Caco-2 (cell line): ENCODE measurements at regions not wholly inside any gene's neighbourhood (a gene's known extent, or its start where the extent isn't known, plus 50 kb on each side); places are given as distances from the start of the nearest gene placed in this dataset.

Experiments used
- BruUV-seq: library from RNA; stranded (reverse); fragments of 400-500 nt; replicated peaks from 2 replicates; lab custom pipeline; 2021; lab: Mats Ljungman, UMichigan
- CTCF ChIA-PET: fragments of 300-600 bp; sonication (Branson Sonifier 250); formaldehyde crosslinking; loops from one replicate; lab custom pipeline; 2022; ENCODE audit warnings: antibody characterized with exemption; lab: Charles Lee
- POLR2A ChIA-PET: fragments of 300-600 bp; sonication (Branson Sonifier 250); formaldehyde crosslinking; loops from one replicate; lab custom pipeline; 2022; ENCODE audit warnings: antibody characterized with exemption; lab: Charles Lee
- DNase-seq, 2 experiments: peaks; one replicate each; pipeline versions ENCODE4 v3.0.0 to v3.0.0-alpha.2; 2020 to 2022
- H3K27me3 ChIP-seq: replicated peaks from 2 replicates; pipeline ENCODE4 v1.6.0; 2011; ENCODE audit warnings: low read length; ENCODE audit not compliant: control insufficient read depth, insufficient read depth
- H3K36me3 ChIP-seq: 2 replicates; pipeline ENCODE4 v1.5.1; 2011; ENCODE audit warnings: low read length; ENCODE audit not compliant: control insufficient read depth, insufficient read depth
- H3K4me1 ChIP-seq: fragments of 250-450 bp; sonication (Bioruptor Pico); 2 replicates; pipeline ENCODE4 v1.5.1; 2020; ENCODE audit warnings: mild to moderate bottlenecking
- H3K4me3 ChIP-seq: 2 replicates; pipeline ENCODE4 v1.5.1; 2011; ENCODE audit warnings: low read depth, mild to moderate bottlenecking, control low read depth, low read length
- H3K9me3 ChIP-seq: fragments of 250-450 bp; sonication (Bioruptor Pico); 2 replicates; pipeline ENCODE4 v1.5.1; 2020; ENCODE audit warnings: mild to moderate bottlenecking, moderate library complexity
- H3K27ac Mint-ChIP-seq: one replicate; pipeline ENCODE4 v1.8.0; 2022; ENCODE audit warnings: mixed read lengths; ENCODE audit not compliant: unreplicated experiment
- H3K27me3 Mint-ChIP-seq: one replicate; pipeline ENCODE4 v1.8.0; 2022; ENCODE audit warnings: mixed read lengths; ENCODE audit not compliant: insufficient read depth, unreplicated experiment
- H3K36me3 Mint-ChIP-seq: one replicate; pipeline ENCODE4 v1.8.0; 2022; ENCODE audit warnings: mild to moderate bottlenecking, mixed read lengths; ENCODE audit not compliant: insufficient read depth, unreplicated experiment
- H3K4me1 Mint-ChIP-seq: one replicate; pipeline ENCODE4 v1.8.0; 2022; ENCODE audit warnings: low read depth, mixed read lengths; ENCODE audit not compliant: unreplicated experiment
- H3K4me3 Mint-ChIP-seq: one replicate; pipeline ENCODE4 v1.8.0; 2022; ENCODE audit warnings: mild to moderate bottlenecking, moderate library complexity, mixed read lengths; ENCODE audit not compliant: unreplicated experiment
- H3K9me3 Mint-ChIP-seq: one replicate; pipeline ENCODE4 v1.8.0; 2022; ENCODE audit warnings: mixed read lengths; ENCODE audit not compliant: unreplicated experiment
- CTCF ChIP-seq, 2 experiments: fragments of 200-600 bp in 1 of 2; IDR thresholded peaks; 1 replicate in 1 of 2; 2 replicates in 1 of 2; pipeline versions ENCODE4 v1.5.1 to v1.8.0; 2011 to 2022; ENCODE audit warnings: antibody characterized with exemption in 1 of 2, control low read depth in 1 of 2, inconsistent platforms in 1 of 2, low read depth in 1 of 2, low read length in 1 of 2, mild to moderate bottlenecking in 1 of 2, moderate library complexity in 1 of 2; ENCODE audit not compliant: insufficient read depth in 1 of 2, severe bottlenecking in 1 of 2, unreplicated experiment in 1 of 2
- intact Hi-C: fragments of 100-400 bp; cut with micrococcal nuclease; formaldehyde crosslinking; loops from one replicate; pipeline ENCODE4 v1.10.0; 2022; ENCODE audit not compliant: unreplicated experiment

- Mint-ChIP-seq H3K4me1 (peaks cover 13% of the 10 kb centered on the region), H3K36me3 (no peaks in the 10 kb centered on the region), H3K4me3 (no peak overlapping the region), H3K27ac (no peak overlapping the region), H3K9me3 (no peaks in the 10 kb centered on the region), H3K27me3 (no peaks in the 10 kb centered on the region)
- BruUV-seq: no TSS peak
- CTCF ChIA-PET: no interaction called here
- POLR2A ChIA-PET: no interaction called here
- Histone ChIP-seq H3K36me3 (no peaks in the 10 kb centered on the region), H3K9me3 (no peaks in the 10 kb centered on the region), H3K4me1 (no peaks in the 10 kb centered on the region), H3K4me3 (no peak overlapping the region), H3K27me3 (no peaks in the 10 kb centered on the region)
- DNase-seq: no peak
- no peak for TF ChIP-seq CTCF (IDR thresholded peaks at IDR 0.05; ENCODE audit: insufficient read depth in 1 of 2, low read depth in 1 of 2, low read length in 1 of 2, severe bottlenecking in 1 of 2, unreplicated experiment in 1 of 2)
- intact Hi-C loops: no loop called here
Observed at GRCh38 chr3:81439108-81439507, 322.3 kb downstream of the GBE1 start.

GRCh38 chr3:81437683-81438082 is 323.8 kb downstream of the GBE1 start:
- TF ChIP-seq CTCF (IDR thresholded peaks at IDR 0.05; ENCODE audit: insufficient read depth in 1 of 2, low read depth in 1 of 2, low read length in 1 of 2, severe bottlenecking in 1 of 2, unreplicated experiment in 1 of 2): no peak
- Mint-ChIP-seq H3K4me3 (no peak overlapping the region), H3K27ac (no peak overlapping the region), H3K27me3 (no peaks in the 10 kb centered on the region), H3K4me1 (peaks cover 13% of the 10 kb centered on the region), H3K9me3 (no peaks in the 10 kb centered on the region), H3K36me3 (no peaks in the 10 kb centered on the region)
- Histone ChIP-seq H3K36me3 (no peaks in the 10 kb centered on the region), H3K4me3 (no peak overlapping the region), H3K4me1 (no peaks in the 10 kb centered on the region), H3K27me3 (no peaks in the 10 kb centered on the region), H3K9me3 (no peaks in the 10 kb centered on the region)
- intact Hi-C loops: no loop called here
- no TSS peak for BruUV-seq
- DNase-seq: no peak
- ChIA-PET POLR2A (no interaction called here), CTCF (no interaction called here)

- Mint-ChIP-seq H3K4me1 (peaks cover 13% of the 10 kb centered on the region), H3K36me3 (no peaks in the 10 kb centered on the region), H3K9me3 (no peaks in the 10 kb centered on the region), H3K27ac (no peak overlapping the region), H3K4me3 (no peak overlapping the region), H3K27me3 (no peaks in the 10 kb centered on the region)
- intact Hi-C loops: no loop called here
- no peak for DNase-seq
- no peaks in the 10 kb centered on the region for H3K27me3 ChIP-seq
- no peaks in the 10 kb centered on the region for H3K9me3 ChIP-seq
- no peak for TF ChIP-seq CTCF (IDR thresholded peaks at IDR 0.05; ENCODE audit: insufficient read depth in 1 of 2, low read depth in 1 of 2, low read length in 1 of 2, severe bottlenecking in 1 of 2, unreplicated experiment in 1 of 2)
- H3K36me3 ChIP-seq: no peaks in the 10 kb centered on the region
- POLR2A ChIA-PET: no interaction called here
- CTCF ChIA-PET: no interaction called here
- H3K4me3 ChIP-seq: no peak overlapping the region
- BruUV-seq: no TSS peak
- H3K4me1 ChIP-seq: no peaks in the 10 kb centered on the region
Observed at GRCh38 chr3:81436182-81436581, 325.3 kb downstream of the GBE1 start.
